Lung microvascular endothelial cell (primary cell): ENCODE measurements at regions not wholly inside any gene's neighbourhood (a gene's known extent, or its start where the extent isn't known, plus 50 kb on each side); places are given as distances from the start of the nearest gene placed in this dataset.
"Not testable (repeated sequence)": the region's sequence is repeated elsewhere in the genome, so short reads cannot be mapped to it uniquely, and the experiment has no call there.

Source experiments
- DNase-seq, 2 donors: peaks; one replicate each; pipeline versions ENCODE4 v3.0.0 to v3.0.0-alpha.2; 2010; ENCODE audit warnings: low read depth in 2 of 2

- no peak for DNase-seq
These were observed 201.0 kb upstream of the NABP1 start for GRCh38 chr2:191476901-191477300.

GRCh38 chr2:191478799-191479679, 198.9 kb upstream of the NABP1 start:
- peak in 1 of 2 donors; percentile 9 for DNase-seq

GRCh38 chr2:191479680-191480023, 198.3 kb upstream of the NABP1 start:
- DNase-seq = no peak

DNA sequence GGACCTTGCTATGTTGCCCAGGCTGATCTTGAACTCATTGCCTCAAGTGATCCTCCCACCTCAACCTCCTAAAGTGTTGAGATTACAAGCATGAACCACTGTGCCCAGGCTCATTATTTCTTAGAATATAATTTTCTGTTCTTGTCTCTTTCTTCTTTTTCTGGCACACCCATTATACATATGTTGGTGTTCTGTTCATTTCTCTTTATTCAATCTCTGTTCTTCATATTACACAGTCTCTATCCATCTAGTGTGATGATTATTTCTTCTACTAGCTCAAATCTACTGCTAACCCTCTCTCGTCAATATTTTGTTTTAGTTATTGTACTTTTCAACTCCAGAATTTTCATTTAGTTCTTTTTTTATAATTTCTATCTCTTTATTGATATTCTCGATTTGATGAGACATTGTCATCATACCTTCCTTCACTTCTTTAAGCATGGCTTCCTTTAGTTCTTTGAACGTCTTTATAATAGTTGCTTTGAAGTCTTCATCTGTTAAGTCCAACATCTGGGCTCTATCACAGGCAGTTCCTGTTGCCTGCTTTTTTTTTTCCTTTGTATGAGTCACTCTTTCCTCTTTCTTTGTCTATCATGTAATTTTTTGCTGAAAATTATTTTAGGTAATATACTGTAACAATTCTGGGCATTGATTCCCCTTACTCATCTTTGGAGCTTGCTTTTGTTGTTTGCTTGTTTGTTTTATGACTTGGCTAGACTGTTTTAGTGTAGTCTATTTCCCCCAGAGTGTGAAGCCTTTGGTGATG, 196.4 kb upstream of the NABP1 start:
- DNase-seq = peak in 1 of 2 donors; percentile 21

GRCh38 chr2:191483117-191483516, 194.8 kb upstream of the NABP1 start:
- DNase-seq = no peak

DNA sequence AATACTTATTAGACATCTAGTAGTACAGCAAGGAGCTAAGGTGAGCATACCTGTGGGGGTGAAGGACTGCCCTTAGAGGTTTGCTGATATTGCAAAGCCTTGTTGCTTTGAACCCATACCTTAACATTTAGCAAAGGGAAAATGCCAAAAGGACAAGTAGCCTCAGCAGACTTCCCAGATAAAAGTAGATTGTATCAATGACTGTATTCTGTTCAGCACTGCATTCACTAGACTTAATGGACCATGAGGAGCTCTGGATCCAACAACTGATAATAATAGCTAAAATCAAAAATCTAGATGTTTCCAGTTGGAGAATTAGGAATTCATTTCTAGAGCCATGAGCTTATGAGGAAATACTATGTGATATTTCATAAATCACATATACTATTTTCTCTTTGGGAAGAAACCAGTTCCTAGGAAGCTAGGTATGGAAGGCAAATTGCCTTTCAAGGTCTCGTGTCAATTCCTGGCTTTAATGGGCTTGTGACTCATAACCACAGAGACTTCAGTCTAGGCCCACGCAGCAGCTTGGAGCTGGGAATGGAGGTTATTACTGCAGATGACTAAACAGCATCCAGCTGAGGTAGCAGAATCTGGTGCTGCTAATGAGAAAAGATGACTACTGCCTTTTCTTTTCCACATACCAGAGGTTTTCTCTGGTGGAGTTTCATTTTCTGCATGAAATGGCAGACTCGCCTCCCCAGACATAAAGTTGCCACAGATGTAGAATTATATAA, 191.2 kb upstream of the NABP1 start:
- peak in 1 of 2 donors; percentile 63 for DNase-seq

DNA sequence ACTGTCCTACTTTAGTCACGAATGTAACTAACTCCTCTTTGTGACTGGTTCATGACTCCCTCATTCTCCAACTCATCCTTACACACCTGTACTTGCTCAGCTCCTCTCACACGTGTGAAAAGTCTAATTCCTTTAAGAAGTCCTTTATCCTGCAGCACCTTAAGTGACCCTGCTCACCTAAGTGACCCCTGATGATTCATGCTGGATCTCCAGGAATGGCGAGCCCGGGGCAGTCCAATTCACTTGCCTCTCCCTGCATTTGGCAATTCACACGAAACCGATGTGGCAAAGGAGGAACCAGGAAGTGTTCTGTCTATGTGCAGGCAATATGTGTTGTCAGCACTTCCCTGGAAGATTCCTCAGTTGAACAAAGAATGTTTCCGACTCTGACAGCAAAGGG, 189.8 kb upstream of the NABP1 start:
- no peak for DNase-seq

DNA sequence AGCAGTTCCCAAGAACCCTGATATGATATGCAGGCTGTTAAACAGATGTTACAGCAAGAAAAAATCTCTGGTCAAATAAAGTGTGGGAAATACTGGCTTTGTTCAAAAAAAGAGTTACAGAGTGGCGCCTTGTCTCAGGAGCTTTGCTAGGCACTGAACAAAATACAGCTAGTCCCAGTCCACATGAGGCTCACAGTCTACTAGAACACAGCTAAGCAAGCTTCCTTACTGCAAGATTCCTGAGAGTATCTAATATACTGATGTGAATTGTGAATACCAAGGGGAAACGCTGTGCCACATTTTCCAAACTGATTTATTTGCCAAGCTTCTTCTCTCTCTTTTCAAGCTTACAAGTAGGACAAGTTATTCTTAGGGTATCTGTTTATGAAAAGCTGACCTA, 188.8 kb upstream of the NABP1 start:
- no peak for DNase-seq

GRCh38 chr2:191496838-191497237, 181.1 kb upstream of the NABP1 start:
- no peak for DNase-seq

DNA sequence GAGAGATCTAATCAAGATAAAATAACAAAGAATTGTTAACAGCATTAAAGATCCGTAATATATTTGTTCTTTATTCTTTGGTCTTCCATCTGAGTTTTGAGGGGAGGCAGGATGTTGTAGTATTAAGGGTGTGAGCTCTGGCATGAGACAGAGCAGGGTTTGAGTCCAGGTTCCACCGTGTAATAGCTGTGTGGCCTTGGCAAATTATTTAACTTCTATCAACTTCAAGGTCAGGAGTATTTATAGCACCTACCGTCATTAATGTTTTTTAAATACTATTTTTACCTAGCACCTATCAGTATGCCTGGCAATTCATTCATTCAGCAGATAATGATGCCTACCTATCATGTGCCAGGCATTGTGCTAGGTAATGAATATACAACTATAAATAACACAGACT, 180.1 kb upstream of the NABP1 start:
- no peak for DNase-seq

DNA sequence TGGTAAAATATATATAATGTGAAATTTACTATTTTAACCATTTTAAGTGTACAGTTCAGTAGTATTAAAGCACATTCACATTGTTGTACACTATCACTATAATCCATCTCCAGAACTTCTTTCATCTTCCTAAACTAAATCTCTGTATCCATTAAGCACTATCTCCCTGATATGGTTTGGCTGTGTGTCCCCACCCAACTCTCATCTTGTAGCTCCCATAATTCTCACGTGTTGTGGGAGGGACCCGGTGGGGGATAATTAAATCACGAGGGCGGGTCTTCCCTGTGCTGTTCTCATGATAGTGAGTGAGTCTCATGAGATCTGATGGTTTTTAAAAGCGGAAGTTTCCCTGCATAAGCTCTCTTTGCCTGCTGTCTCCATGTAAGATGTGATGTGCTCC, 178.9 kb upstream of the NABP1 start:
- DNase-seq = no peak

GRCh38 chr2:191499874-191500565, 177.9 kb upstream of the NABP1 start:
- DNase-seq = no peak

DNA sequence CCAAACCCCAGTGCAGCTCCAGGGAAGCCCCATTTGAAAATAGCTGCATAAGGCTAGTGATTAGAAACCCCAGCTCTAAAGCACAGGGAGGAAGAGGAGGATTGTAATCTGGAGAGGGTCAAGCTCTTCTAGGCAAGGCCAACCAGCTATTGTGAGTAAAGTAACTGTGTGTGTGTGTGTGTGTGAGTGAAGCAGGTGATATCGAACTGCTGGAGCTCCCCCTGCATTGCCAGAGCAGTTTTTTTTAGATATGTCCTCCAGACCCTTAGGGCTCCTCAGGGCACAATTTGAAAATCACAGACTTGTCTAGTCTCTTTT, 177.4 kb upstream of the NABP1 start:
- DNase-seq = no peak

- no peak for DNase-seq
These were observed 176.9 kb upstream of the NABP1 start for GRCh38 chr2:191500884-191501560.

- DNase-seq = peak; percentile 52 to 57
These were observed 176.3 kb upstream of the NABP1 start for GRCh38 chr2:191501561-191502168.

DNA sequence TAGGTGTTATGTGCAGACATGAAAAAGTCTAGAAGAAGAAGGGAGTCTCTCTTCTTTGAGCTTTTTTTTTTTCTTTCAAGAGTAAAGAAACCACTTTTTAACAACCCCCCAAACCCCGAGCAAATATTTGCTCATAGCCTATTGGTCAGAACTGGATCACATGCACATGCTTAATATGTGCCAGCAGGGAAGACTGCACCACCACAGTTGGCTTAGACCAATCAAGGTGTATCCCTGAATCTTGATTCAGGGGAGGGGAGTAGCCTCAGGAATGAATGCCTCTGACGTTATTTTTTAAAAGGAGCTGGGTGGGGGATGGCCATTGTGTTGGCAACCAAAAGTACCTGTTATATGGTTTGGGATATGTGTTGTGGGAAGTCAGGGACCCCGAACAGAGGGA, 171.4 kb upstream of the NABP1 start:
- no peak for DNase-seq

DNA sequence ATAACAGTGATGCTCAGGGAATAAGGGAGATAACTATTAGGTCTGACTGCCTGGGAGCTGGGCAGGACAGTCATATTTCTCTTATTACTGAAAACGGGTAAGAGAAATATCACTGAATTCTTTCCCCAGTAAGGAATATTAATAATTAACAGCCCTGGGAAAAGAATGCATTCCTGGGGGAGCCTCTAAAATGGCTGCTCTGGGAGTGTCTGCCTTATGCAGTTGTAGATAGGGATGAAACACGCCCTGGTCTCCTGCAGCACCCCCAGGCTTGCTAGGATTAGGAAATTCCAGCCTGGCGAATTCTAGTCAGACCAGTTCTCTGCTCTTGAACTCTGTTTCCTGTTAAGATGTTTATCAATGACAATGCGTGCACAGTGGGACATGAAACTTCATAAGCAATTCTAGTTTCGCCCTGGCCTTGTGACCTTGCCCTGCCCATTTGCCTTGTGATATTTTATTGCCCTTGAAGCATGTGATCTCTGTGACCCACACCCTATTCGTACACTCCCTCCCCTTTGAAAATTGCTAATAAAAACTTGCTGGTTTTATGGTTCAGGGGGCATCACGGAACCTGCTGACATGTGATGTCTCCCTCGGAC, 170.6 kb upstream of the NABP1 start:
- not testable (repeated sequence) for DNase-seq

- DNase-seq = no peak
These were observed 169.2 kb upstream of the NABP1 start for GRCh38 chr2:191508738-191509137.

DNA sequence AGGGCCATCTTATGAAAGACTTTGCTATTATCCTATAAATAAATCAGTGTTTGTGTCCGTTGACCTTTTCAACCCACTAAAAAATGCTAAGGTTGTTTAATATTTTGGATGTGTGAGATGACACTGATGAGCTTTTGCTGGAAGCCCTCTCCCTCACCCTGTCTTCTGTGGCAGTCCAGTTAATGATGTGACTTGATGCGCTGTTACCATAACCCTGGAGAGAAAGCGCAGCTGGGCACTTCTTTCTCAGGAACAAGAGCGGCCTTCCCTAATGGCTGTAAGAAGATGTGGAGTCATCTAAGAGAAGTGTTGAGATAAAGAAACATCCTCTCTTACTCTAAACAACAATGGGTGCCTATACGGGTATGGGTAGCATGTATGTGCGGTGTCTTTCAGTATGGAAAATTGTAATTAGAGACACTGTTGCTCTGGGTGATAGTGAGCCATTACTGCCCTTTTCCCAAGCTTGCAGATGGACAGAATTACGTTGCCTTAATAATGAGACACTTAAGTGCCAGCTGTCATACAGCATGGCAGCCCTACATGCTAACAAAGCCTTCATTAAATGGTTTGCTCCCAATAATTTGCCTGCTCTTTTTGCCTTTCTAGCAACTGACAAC, 165.6 kb upstream of the NABP1 start:
- DNase-seq = no peak

- DNase-seq = no peak
These were observed 165.1 kb upstream of the NABP1 start for GRCh38 chr2:191512874-191513273.
